ENCODE measurements at regions not wholly inside any gene's neighbourhood (a gene's known extent, or its start where the extent isn't known, plus 50 kb on each side); places are given as distances from the start of the nearest gene placed in this dataset.

GRCh38 chr7:118009419-118009818 lies 136.2 kb upstream of the CTTNBP2 start:
- Mint-ChIP-seq H3K27ac (ENCODE audit: unreplicated experiment) (no peak overlapping the region), H3K9me3 (ENCODE audit: low read depth) (peaks cover 3% of the 10 kb centered on the region), H3K4me3 (ENCODE audit: unreplicated experiment) (no peak overlapping the region), H3K36me3 (ENCODE audit: low read depth) (no peaks in the 10 kb centered on the region), H3K27me3 (ENCODE audit: low read depth) (no peaks in the 10 kb centered on the region), H3K4me1 (ENCODE audit: low read depth) (peaks cover 9% of the 10 kb centered on the region)
- no peak for TF ChIP-seq CTCF (IDR thresholded peaks at IDR 0.05)
- no peak for DNase-seq (ENCODE audit: low spot score)

GRCh38 chr7:118011652-118012051 lies 138.4 kb upstream of the CTTNBP2 start:
- no peak for TF ChIP-seq CTCF (IDR thresholded peaks at IDR 0.05)
- H3K27ac Mint-ChIP-seq (ENCODE audit: unreplicated experiment): no peak overlapping the region
- no peaks in the 10 kb centered on the region for H3K27me3 Mint-ChIP-seq (ENCODE audit: low read depth)
- no peaks in the 10 kb centered on the region for H3K36me3 Mint-ChIP-seq (ENCODE audit: low read depth)
- no peak overlapping the region for H3K4me3 Mint-ChIP-seq (ENCODE audit: unreplicated experiment)
- no peak for DNase-seq (ENCODE audit: low spot score)
- peaks cover 8% of the 10 kb centered on the region for H3K4me1 Mint-ChIP-seq (ENCODE audit: low read depth)
- H3K9me3 Mint-ChIP-seq (ENCODE audit: low read depth): peaks cover 3% of the 10 kb centered on the region

- no peak overlapping the region for H3K4me3 Mint-ChIP-seq (ENCODE audit: unreplicated experiment)
- no peak for DNase-seq (ENCODE audit: low spot score)
- H3K9me3 Mint-ChIP-seq (ENCODE audit: low read depth): peaks cover 14% of the 10 kb centered on the region
- H3K27ac Mint-ChIP-seq (ENCODE audit: unreplicated experiment): no peak overlapping the region
- peaks cover 4% of the 10 kb centered on the region for H3K36me3 Mint-ChIP-seq (ENCODE audit: low read depth)
- TF ChIP-seq CTCF (IDR thresholded peaks at IDR 0.05): no peak
- no peaks in the 10 kb centered on the region for H3K4me1 Mint-ChIP-seq (ENCODE audit: low read depth)
- no peaks in the 10 kb centered on the region for H3K27me3 Mint-ChIP-seq (ENCODE audit: low read depth)
Measured at GRCh38 chr7:118013252-118014010, 140.2 kb upstream of the CTTNBP2 start.

GRCh38 chr7:118022546-118022945 lies 149.3 kb upstream of the CTTNBP2 start:
- peaks cover 23% of the 10 kb centered on the region for H3K9me3 Mint-ChIP-seq (ENCODE audit: low read depth)
- H3K36me3 Mint-ChIP-seq (ENCODE audit: low read depth): peaks cover 1% of the 10 kb centered on the region
- H3K27ac Mint-ChIP-seq (ENCODE audit: unreplicated experiment): no peak overlapping the region
- DNase-seq (ENCODE audit: low spot score): no peak
- TF ChIP-seq CTCF (IDR thresholded peaks at IDR 0.05): no peak
- peaks cover 5% of the 10 kb centered on the region for H3K27me3 Mint-ChIP-seq (ENCODE audit: low read depth)
- H3K4me3 Mint-ChIP-seq (ENCODE audit: unreplicated experiment): no peak overlapping the region
- no peaks in the 10 kb centered on the region for H3K4me1 Mint-ChIP-seq (ENCODE audit: low read depth)

- no peak for DNase-seq (ENCODE audit: low spot score)
- Mint-ChIP-seq H3K4me3 (ENCODE audit: unreplicated experiment) (no peak overlapping the region), H3K27ac (ENCODE audit: unreplicated experiment) (no peak overlapping the region), H3K36me3 (ENCODE audit: low read depth) (no peaks in the 10 kb centered on the region), H3K4me1 (ENCODE audit: low read depth) (peaks cover 6% of the 10 kb centered on the region), H3K27me3 (ENCODE audit: low read depth) (peaks cover 5% of the 10 kb centered on the region), H3K9me3 (ENCODE audit: low read depth) (no peaks in the 10 kb centered on the region)
- no peak for TF ChIP-seq CTCF (IDR thresholded peaks at IDR 0.05)
Measured at GRCh38 chr7:118026791-118027190, 153.6 kb upstream of the CTTNBP2 start.

Measured in chondrocyte (in vitro differentiated cells).